ENCODE measurements at regions not wholly inside any gene's neighbourhood (a gene's known extent, or its start where the extent isn't known, plus 50 kb on each side); places are given as distances from the start of the nearest gene placed in this dataset.
A peak's percentile ranks its signal among the peaks of the same experiment; 100 is the strongest.

- no peak for DNase-seq (ENCODE audit: extremely low spot score, unreplicated experiment)
- H3K36me3 Mint-ChIP-seq: no peaks in the 10 kb centered on the region
- H3K4me1 Mint-ChIP-seq (ENCODE audit: unreplicated experiment): peaks cover 20% of the 10 kb centered on the region
- no peak overlapping the region for H3K4me3 Mint-ChIP-seq
- H3K9me3 Mint-ChIP-seq: no peaks in the 10 kb centered on the region
- no peak overlapping the region for H3K27ac Mint-ChIP-seq
- TF ChIP-seq, protein P1, sequence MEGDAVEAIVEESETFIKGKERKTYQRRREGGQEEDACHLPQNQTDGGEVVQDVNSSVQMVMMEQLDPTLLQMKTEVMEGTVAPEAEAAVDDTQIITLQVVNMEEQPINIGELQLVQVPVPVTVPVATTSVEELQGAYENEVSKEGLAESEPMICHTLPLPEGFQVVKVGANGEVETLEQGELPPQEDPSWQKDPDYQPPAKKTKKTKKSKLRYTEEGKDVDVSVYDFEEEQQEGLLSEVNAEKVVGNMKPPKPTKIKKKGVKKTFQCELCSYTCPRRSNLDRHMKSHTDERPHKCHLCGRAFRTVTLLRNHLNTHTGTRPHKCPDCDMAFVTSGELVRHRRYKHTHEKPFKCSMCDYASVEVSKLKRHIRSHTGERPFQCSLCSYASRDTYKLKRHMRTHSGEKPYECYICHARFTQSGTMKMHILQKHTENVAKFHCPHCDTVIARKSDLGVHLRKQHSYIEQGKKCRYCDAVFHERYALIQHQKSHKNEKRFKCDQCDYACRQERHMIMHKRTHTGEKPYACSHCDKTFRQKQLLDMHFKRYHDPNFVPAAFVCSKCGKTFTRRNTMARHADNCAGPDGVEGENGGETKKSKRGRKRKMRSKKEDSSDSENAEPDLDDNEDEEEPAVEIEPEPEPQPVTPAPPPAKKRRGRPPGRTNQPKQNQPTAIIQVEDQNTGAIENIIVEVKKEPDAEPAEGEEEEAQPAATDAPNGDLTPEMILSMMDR (conservative IDR thresholded peaks at IDR 0.05): no peak
- no peaks in the 10 kb centered on the region for H3K27me3 Mint-ChIP-seq
These were observed 140.5 kb upstream of the PELI1 start for GRCh38 chr2:64284751-64285150.

DNA sequence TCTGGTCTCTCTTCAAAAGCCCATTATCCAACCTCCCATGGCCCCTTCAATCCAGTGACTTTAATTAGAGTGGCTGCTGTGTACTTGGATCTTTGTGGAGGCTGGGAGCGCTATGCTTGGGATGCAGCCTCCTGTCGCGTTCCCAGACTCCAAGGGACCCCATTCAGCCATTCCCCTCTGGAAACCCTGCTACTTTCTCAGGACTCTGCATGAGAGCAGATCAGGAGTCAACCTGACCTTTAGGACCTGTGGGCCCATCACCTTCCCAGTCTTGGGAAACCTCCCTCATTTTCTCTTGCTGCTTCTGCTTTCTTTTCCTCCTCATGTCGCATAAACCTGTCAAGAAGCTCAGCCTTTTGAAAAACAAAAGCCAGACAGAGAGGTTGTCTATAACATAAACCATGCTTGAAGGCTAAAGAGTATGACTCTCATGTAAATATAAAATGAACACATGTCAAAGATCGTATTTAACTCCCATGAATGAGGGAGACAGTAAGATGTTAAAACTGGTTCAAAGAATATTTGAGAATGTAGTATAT is 143.1 kb upstream of the PELI1 start:
- Mint-ChIP-seq H3K27ac (no peak overlapping the region), H3K27me3 (no peaks in the 10 kb centered on the region), H3K36me3 (no peaks in the 10 kb centered on the region), H3K4me1 (ENCODE audit: unreplicated experiment) (peaks cover 24% of the 10 kb centered on the region), H3K9me3 (no peaks in the 10 kb centered on the region), H3K4me3 (no peak overlapping the region)
- DNase-seq (ENCODE audit: extremely low spot score, unreplicated experiment): no peak
- TF ChIP-seq, protein P1 (conservative IDR thresholded peaks at IDR 0.05): no peak

- H3K4me1 Mint-ChIP-seq (ENCODE audit: unreplicated experiment): peaks cover 24% of the 10 kb centered on the region
- H3K27ac Mint-ChIP-seq: peak overlapping the region; percentile 12
- H3K9me3 Mint-ChIP-seq: no peaks in the 10 kb centered on the region
- H3K4me3 Mint-ChIP-seq: no peak overlapping the region
- H3K27me3 Mint-ChIP-seq: no peaks in the 10 kb centered on the region
- TF ChIP-seq, protein P1 (conservative IDR thresholded peaks at IDR 0.05): no peak
- DNase-seq (ENCODE audit: extremely low spot score, unreplicated experiment): no peak
- no peaks in the 10 kb centered on the region for H3K36me3 Mint-ChIP-seq
These were observed 144.3 kb upstream of the PELI1 start for GRCh38 chr2:64288321-64289193.

DNA sequence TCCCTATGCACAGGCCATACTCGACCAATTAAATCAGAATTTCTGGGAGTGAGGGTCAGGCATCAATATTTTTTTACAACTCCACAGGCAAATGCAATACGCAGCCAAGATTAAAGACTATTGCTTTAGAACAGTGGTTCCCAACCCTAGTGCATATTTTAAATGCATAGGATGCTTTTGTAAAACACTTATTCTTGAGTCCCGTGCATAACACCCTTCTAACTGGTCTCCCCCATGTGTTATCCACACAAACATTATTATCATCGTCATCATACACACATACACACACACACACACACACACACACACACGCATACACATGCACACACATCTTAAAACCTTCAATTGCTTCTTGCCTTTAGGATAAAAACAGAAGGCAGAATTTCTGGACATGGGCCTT is 145.0 kb upstream of the PELI1 start:
- Mint-ChIP-seq H3K27me3 (no peaks in the 10 kb centered on the region), H3K4me3 (no peak overlapping the region), H3K36me3 (no peaks in the 10 kb centered on the region), H3K9me3 (no peaks in the 10 kb centered on the region), H3K27ac (no peak overlapping the region), H3K4me1 (ENCODE audit: unreplicated experiment) (peaks cover 24% of the 10 kb centered on the region)
- no peak for DNase-seq (ENCODE audit: extremely low spot score, unreplicated experiment)
- TF ChIP-seq, protein P1 (conservative IDR thresholded peaks at IDR 0.05): no peak

GRCh38 chr2:64289737-64290136 is 145.5 kb upstream of the PELI1 start:
- no peak overlapping the region for H3K27ac Mint-ChIP-seq
- no peaks in the 10 kb centered on the region for H3K36me3 Mint-ChIP-seq
- H3K9me3 Mint-ChIP-seq: no peaks in the 10 kb centered on the region
- TF ChIP-seq, protein P1 (conservative IDR thresholded peaks at IDR 0.05): no peak
- peaks cover 24% of the 10 kb centered on the region for H3K4me1 Mint-ChIP-seq (ENCODE audit: unreplicated experiment)
- no peak overlapping the region for H3K4me3 Mint-ChIP-seq
- H3K27me3 Mint-ChIP-seq: no peaks in the 10 kb centered on the region
- no peak for DNase-seq (ENCODE audit: extremely low spot score, unreplicated experiment)

Measured in type B pancreatic cell (in vitro differentiated cells).